ENCODE measurements at regions not wholly inside any gene's neighbourhood (a gene's known extent, or its start where the extent isn't known, plus 50 kb on each side); places are given as distances from the start of the nearest gene placed in this dataset.
"Not testable (repeated sequence)": the region's sequence is repeated elsewhere in the genome, so short reads cannot be mapped to it uniquely, and the experiment has no call there.

DNA sequence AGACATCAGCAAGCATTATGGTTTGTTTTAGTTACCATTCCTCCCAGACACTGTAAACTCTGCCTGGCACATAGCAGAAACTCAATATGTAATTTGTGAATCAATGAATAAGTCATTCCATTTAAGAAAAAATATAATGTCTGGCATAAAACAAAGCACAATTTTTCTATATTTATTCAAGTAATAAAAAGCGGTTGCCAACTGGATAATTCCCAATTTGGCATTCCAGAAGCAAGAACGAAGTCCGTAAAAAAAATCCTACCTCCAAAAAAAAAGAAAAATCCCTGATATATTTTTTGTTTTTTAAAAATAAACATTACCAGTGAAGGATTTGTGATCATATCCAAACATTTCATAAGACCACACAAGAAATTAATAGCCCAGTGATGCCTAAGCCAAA, 351.3 kb upstream of the LRRTM4 start:
- no peak overlapping the region for H3K27ac ChIP-seq
- TF ChIP-seq, protein P1, sequence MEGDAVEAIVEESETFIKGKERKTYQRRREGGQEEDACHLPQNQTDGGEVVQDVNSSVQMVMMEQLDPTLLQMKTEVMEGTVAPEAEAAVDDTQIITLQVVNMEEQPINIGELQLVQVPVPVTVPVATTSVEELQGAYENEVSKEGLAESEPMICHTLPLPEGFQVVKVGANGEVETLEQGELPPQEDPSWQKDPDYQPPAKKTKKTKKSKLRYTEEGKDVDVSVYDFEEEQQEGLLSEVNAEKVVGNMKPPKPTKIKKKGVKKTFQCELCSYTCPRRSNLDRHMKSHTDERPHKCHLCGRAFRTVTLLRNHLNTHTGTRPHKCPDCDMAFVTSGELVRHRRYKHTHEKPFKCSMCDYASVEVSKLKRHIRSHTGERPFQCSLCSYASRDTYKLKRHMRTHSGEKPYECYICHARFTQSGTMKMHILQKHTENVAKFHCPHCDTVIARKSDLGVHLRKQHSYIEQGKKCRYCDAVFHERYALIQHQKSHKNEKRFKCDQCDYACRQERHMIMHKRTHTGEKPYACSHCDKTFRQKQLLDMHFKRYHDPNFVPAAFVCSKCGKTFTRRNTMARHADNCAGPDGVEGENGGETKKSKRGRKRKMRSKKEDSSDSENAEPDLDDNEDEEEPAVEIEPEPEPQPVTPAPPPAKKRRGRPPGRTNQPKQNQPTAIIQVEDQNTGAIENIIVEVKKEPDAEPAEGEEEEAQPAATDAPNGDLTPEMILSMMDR (IDR thresholded peaks at IDR 0.05): no peak
- DNase-seq (ENCODE audit: low spot score): no peak
- no peak overlapping the region for H3K4me3 ChIP-seq

GRCh38 chr2:77900211-77900610, 378.0 kb upstream of the LRRTM4 start:
- not testable (repeated sequence) for DNase-seq (ENCODE audit: low spot score); H3K27ac ChIP-seq; H3K4me3 ChIP-seq

GRCh38 chr2:77910136-77910535, 388.0 kb upstream of the LRRTM4 start:
- H3K27ac ChIP-seq: no peak overlapping the region
- no peak overlapping the region for H3K4me3 ChIP-seq
- TF ChIP-seq, protein P1 (IDR thresholded peaks at IDR 0.05): no peak
- DNase-seq (ENCODE audit: low spot score): no peak

DNA sequence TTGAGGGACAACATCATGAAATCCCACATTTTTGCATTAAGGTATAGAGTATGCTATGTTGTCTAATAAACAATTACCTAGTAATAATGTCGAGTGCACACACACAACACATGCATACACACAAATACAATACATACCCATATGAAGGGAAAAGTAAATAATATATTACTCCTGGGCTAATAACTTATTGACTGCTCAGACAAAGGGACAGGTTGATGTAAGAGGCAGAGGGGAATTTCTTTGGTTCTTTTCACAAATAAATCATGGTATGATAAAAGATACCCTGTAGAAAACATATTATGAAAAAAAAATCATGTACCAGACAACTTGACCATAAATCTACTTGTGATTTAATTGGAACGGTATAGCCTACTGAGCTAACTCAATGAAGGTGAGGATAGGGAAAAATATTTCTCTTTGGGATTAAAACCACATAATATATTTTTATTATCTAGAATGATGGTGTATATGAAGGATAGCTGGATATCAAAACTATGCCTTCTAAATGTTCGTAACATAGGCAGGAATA, 398.7 kb upstream of the LRRTM4 start:
- Histone ChIP-seq H3K27ac (no peak overlapping the region), H3K4me3 (no peak overlapping the region)
- TF ChIP-seq, protein P1 (IDR thresholded peaks at IDR 0.05): no peak
- no peak for DNase-seq (ENCODE audit: low spot score)

DNA sequence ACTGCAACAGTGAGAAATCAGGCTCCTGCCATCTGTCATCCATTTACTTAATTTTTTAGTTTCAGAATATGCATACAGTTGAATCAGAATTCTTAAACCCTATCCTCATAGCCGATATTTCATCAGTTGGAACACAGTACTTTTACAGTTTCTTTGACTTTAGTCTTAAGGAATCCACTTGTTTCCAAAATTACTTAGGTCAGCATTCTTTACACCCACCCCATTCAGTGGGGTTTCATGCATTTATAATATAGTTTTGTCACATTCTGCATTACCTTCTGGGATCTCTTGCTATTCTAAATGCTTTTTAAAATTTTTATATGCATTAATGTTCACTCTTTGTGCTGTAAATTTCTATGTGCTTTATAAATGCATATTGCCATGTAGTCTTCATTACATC, 400.4 kb upstream of the LRRTM4 start:
- no peak for DNase-seq (ENCODE audit: low spot score)
- Histone ChIP-seq H3K4me3 (no peak overlapping the region), H3K27ac (no peak overlapping the region)
- TF ChIP-seq, protein P1 (IDR thresholded peaks at IDR 0.05): no peak

DNA sequence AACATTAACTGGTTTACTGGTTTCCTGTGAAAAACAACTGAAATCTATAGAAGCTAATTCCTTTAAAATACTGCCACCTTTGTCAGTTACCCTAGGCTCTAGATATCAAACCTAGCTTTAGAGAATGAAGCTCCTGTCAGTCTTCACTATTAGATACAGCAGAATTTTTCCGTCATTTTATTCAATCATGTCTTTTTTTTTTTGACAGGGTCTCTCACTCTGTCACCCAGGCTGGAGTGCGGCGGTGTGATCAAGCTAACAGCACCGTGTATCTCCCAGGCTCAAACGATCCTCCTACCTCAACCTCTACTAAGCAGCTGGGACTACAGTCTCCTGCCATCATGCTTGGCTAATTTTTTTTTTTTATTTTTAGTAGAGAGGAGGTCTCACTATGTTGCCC, 415.2 kb upstream of the LRRTM4 start:
- no peak for DNase-seq (ENCODE audit: low spot score)
- Histone ChIP-seq H3K4me3 (no peak overlapping the region), H3K27ac (no peak overlapping the region)
- TF ChIP-seq, protein P1 (IDR thresholded peaks at IDR 0.05): no peak

GRCh38 chr2:77938462-77938861, 416.3 kb upstream of the LRRTM4 start:
- TF ChIP-seq, protein P1 (IDR thresholded peaks at IDR 0.05): no peak

GRCh38 chr2:77939370-77939769, 417.2 kb upstream of the LRRTM4 start:
- no peak overlapping the region for H3K27ac ChIP-seq
- DNase-seq (ENCODE audit: low spot score): no peak

More at GRCh38 chr2:77938462-77938861, 416.3 kb upstream of the LRRTM4 start:
- no peak overlapping the region for H3K27ac ChIP-seq
- DNase-seq (ENCODE audit: low spot score): no peak
- no peak overlapping the region for H3K4me3 ChIP-seq

More at GRCh38 chr2:77939370-77939769, 417.2 kb upstream of the LRRTM4 start:
- H3K4me3 ChIP-seq: no peak overlapping the region
- TF ChIP-seq, protein P1 (IDR thresholded peaks at IDR 0.05): no peak

Data from coronary artery (tissue), 2 donors.